ENCODE measurements at regions not wholly inside any gene's neighbourhood (a gene's known extent, or its start where the extent isn't known, plus 50 kb on each side); places are given as distances from the start of the nearest gene placed in this dataset.

GRCh38 chr10:130887170-130887569 is 424.4 kb downstream of the TCERG1L start:
- TF ChIP-seq CTCF (IDR thresholded peaks at IDR 0.05 in 4 of 5, conservative IDR thresholded peaks at IDR 0.05 in 1 of 5): no peak
- TF ChIP-seq POLR2A (IDR thresholded peaks at IDR 0.05): no peak
